GM12878 (cell line): ENCODE measurements at regions not wholly inside any gene's neighbourhood (a gene's known extent, or its start where the extent isn't known, plus 50 kb on each side); places are given as distances from the start of the nearest gene placed in this dataset.

ENCODE experiments used
- ATAC-seq: fragments of 200-7000 bp; cut with Tn5 transposase; 3 replicates; pipeline ENCODE4 v1.9.1; 2020; ENCODE audit warnings: mild to moderate bottlenecking, moderate library complexity
- BruUV-seq: library from RNA; stranded (reverse); fragments of 400-500 nt; replicated peaks from 2 replicates; lab custom pipeline; 2021; lab: Mats Ljungman, UMichigan
- CTCF ChIA-PET: fragments of 300-600 bp; sonication (Branson Sonifier 250); formaldehyde crosslinking; extraction: SDS; loops from one replicate; lab custom pipeline; 2021; ENCODE audit warnings: inconsistent platforms; lab: Yijun Ruan, JAX
- POLR2A ChIA-PET: fragments of 350-600 bp; formaldehyde crosslinking; extraction: SDS; loops from one replicate; lab custom pipeline; 2021; ENCODE audit warnings: inconsistent platforms; lab: Charles Lee
- RAD21 ChIA-PET: fragments of 300-600 bp; sonication (Branson Sonifier 250); formaldehyde crosslinking; loops from one replicate; lab custom pipeline; 2023; ENCODE audit warnings: antibody characterized with exemption; ENCODE audit not compliant: unreplicated experiment; lab: Charles Lee
- SMC1A ChIA-PET: fragments of 300-600 bp; sonication (Branson Sonifier 250); formaldehyde crosslinking; loops from one replicate; lab custom pipeline; 2023; ENCODE audit not compliant: unreplicated experiment, uncharacterized antibody; lab: Charles Lee
- DNase-seq: peaks from one replicate; pipeline ENCODE4 v3.0.0-alpha.2; 2011; ENCODE audit warnings: low read depth, low spot score
- FAIRE-seq: peaks from 3 replicates; lab custom pipeline; 2011; peaks lifted over from hg19 to GRCh38; lab: Jason Lieb, UNC
- H2AFZ ChIP-seq: 2 replicates; pipeline ENCODE4 v1.6.0; 2011; ENCODE audit warnings: low read depth, low read length, control low read depth; ENCODE audit not compliant: control insufficient read depth
- H3K27ac ChIP-seq: 2 replicates; pipeline ENCODE4 v1.5.1; 2011; ENCODE audit warnings: control low read depth; ENCODE audit not compliant: control insufficient read depth, insufficient read depth
- H3K27me3 ChIP-seq, 2 experiments: replicated peaks in 1 of 2; 2 replicates each; pipeline versions ENCODE4 v1.6.0 to v1.6.1; 2011; ENCODE audit warnings: low read length in 1 of 2; ENCODE audit not compliant: control insufficient read depth in 2 of 2, insufficient read depth in 2 of 2
- H3K36me3 ChIP-seq, 2 experiments: 2 replicates each; pipeline ENCODE4 v1.5.1; 2011; ENCODE audit warnings: low read length in 1 of 2; ENCODE audit not compliant: control insufficient read depth in 2 of 2, insufficient read depth in 2 of 2
- H3K4me1 ChIP-seq: 2 replicates; pipeline ENCODE4 v1.6.1; 2011; ENCODE audit warnings: mild to moderate bottlenecking, low read length, moderate library complexity, mixed read lengths; ENCODE audit not compliant: control insufficient read depth, insufficient read depth
- H3K4me2 ChIP-seq: 2 replicates; pipeline ENCODE4 v1.6.0; 2011; ENCODE audit warnings: control low read depth; ENCODE audit not compliant: control insufficient read depth, insufficient read depth
- H3K4me3 ChIP-seq: fragments of 200-600 bp; sonication (generic); 2 replicates; pipeline ENCODE4 v1.5.1; 2016
- H3K79me2 ChIP-seq: 2 replicates; pipeline ENCODE4 v1.6.0; 2011; ENCODE audit warnings: low read length; ENCODE audit not compliant: control insufficient read depth, insufficient read depth
- H3K9ac ChIP-seq: 2 replicates; pipeline ENCODE4 v1.8.0; 2011; ENCODE audit warnings: low read length, control low read depth, mixed read lengths; ENCODE audit not compliant: control insufficient read depth, insufficient read depth
- H3K9me3 ChIP-seq: replicated peaks from 3 replicates; pipeline ENCODE4 v1.5.1; 2011; ENCODE audit warnings: mild to moderate bottlenecking, low read length; ENCODE audit not compliant: control insufficient read depth, insufficient read depth
- H4K20me1 ChIP-seq: 2 replicates; pipeline ENCODE4 v1.6.0; 2011; ENCODE audit not compliant: control insufficient read depth, insufficient read depth
- CBX5 ChIP-seq: sonication (generic); IDR thresholded peaks from 2 replicates; pipeline ENCODE4 v1.6.1; 2016; ENCODE audit warnings: low read depth, moderate library complexity, mild to moderate bottlenecking, inconsistent platforms
- HDGF ChIP-seq: fragments of 450-650 bp; IDR thresholded peaks from 2 replicates; pipeline ENCODE4 v1.6.1; 2016; ENCODE audit warnings: antibody characterized with exemption
- KLF5 ChIP-seq: fragments of 450-650 bp; IDR thresholded peaks from 2 replicates; pipeline ENCODE4 v1.6.1; 2014; ENCODE audit warnings: mild to moderate bottlenecking; ENCODE audit not compliant: partially characterized antibody
- NBN ChIP-seq: fragments of 450-650 bp; IDR thresholded peaks from 2 replicates; pipeline ENCODE4 v1.6.1; 2016
- NFYA ChIP-seq: IDR thresholded peaks from 2 replicates; pipeline ENCODE4 v1.6.1; 2011; ENCODE audit warnings: low read depth, mild to moderate bottlenecking, low read length, improper control_type of control experiment, borderline replicate concordance
- POLR2AphosphoS5 ChIP-seq: IDR thresholded peaks from 2 replicates; pipeline ENCODE4 v1.6.1; 2011; ENCODE audit warnings: mild to moderate bottlenecking, low read length, inconsistent platforms
- SIN3A ChIP-seq: IDR thresholded peaks from 2 replicates; pipeline ENCODE4 v1.6.1; 2012; ENCODE audit warnings: low read depth, low read length, improper control_type of control experiment
- SMARCA5 ChIP-seq: fragments of 450-650 bp; IDR thresholded peaks from 2 replicates; pipeline ENCODE4 v1.6.1; 2017; ENCODE audit warnings: mild to moderate bottlenecking
- SREBF2 ChIP-seq: IDR thresholded peaks from 2 replicates; pipeline ENCODE4 v1.6.1; 2012; ENCODE audit warnings: mild to moderate bottlenecking, low read length
- STAT1 ChIP-seq: fragments of 450-650 bp; conservative IDR thresholded peaks from 2 replicates; pipeline ENCODE4 v1.6.1; 2014; ENCODE audit warnings: antibody characterized with exemption, mild to moderate bottlenecking
- in situ Hi-C: fragments of 300-500 bp; cut with MboI; formaldehyde crosslinking; loops from 9 replicates; pipeline ENCODE4 v1.14.3; 2018; ENCODE audit warnings: mixed read lengths
- intact Hi-C: fragments of 100-400 bp; cut with micrococcal nuclease; formaldehyde crosslinking; loops from one replicate; pipeline ENCODE4 v1.14.2; 2022; ENCODE audit not compliant: unreplicated experiment
- TF ChIP-seq, protein P1 (sequence below): IDR thresholded peaks from 2 replicates; pipeline ENCODE4 v1.6.1; 2012; ENCODE audit warnings: mild to moderate bottlenecking, low read depth, low read length
- TF ChIP-seq, protein P2 (sequence below): fragments of 450-650 bp; conservative IDR thresholded peaks from 2 replicates; pipeline ENCODE4 v1.6.1; 2017; ENCODE audit warnings: mild to moderate bottlenecking, moderate library complexity
- TF ChIP-seq, protein P3 (sequence below): IDR thresholded peaks from 2 replicates; pipeline ENCODE4 v1.6.1; 2011; ENCODE audit warnings: mild to moderate bottlenecking, low read depth, low read length, moderate library complexity; ENCODE audit not compliant: insufficient replicate concordance

DNA sequence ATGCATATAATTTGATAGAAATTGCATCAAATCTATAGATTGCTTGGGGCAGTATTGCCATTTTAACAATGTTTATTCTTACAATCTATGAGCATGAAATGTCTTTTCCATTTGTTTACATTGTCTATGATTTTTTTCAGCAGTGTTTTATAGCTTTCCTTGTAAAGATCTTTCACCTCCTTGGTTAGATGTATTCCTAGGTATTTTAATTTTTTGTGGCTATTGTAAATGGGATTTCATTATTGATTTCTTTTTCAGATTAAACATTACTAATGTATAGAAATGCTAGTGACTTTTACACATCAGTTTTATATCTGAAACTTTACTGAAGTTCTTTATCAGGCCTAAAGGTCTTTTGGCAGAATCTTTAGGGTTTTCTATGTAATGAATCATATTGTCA is 237.6 kb upstream of the STAC start:
- POLR2A ChIA-PET, result no interaction called here
- FAIRE-seq, result no peak
- CTCF ChIA-PET, result no interaction called here
- no peak overlapping the region for H3K4me3 ChIP-seq
- TF ChIP-seq SREBF2, result no peak
- TF ChIP-seq NFYA, result no peak
- TF ChIP-seq, protein P1, sequence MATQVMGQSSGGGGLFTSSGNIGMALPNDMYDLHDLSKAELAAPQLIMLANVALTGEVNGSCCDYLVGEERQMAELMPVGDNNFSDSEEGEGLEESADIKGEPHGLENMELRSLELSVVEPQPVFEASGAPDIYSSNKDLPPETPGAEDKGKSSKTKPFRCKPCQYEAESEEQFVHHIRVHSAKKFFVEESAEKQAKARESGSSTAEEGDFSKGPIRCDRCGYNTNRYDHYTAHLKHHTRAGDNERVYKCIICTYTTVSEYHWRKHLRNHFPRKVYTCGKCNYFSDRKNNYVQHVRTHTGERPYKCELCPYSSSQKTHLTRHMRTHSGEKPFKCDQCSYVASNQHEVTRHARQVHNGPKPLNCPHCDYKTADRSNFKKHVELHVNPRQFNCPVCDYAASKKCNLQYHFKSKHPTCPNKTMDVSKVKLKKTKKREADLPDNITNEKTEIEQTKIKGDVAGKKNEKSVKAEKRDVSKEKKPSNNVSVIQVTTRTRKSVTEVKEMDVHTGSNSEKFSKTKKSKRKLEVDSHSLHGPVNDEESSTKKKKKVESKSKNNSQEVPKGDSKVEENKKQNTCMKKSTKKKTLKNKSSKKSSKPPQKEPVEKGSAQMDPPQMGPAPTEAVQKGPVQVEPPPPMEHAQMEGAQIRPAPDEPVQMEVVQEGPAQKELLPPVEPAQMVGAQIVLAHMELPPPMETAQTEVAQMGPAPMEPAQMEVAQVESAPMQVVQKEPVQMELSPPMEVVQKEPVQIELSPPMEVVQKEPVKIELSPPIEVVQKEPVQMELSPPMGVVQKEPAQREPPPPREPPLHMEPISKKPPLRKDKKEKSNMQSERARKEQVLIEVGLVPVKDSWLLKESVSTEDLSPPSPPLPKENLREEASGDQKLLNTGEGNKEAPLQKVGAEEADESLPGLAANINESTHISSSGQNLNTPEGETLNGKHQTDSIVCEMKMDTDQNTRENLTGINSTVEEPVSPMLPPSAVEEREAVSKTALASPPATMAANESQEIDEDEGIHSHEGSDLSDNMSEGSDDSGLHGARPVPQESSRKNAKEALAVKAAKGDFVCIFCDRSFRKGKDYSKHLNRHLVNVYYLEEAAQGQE, result no peak
- TF ChIP-seq, protein P2, sequence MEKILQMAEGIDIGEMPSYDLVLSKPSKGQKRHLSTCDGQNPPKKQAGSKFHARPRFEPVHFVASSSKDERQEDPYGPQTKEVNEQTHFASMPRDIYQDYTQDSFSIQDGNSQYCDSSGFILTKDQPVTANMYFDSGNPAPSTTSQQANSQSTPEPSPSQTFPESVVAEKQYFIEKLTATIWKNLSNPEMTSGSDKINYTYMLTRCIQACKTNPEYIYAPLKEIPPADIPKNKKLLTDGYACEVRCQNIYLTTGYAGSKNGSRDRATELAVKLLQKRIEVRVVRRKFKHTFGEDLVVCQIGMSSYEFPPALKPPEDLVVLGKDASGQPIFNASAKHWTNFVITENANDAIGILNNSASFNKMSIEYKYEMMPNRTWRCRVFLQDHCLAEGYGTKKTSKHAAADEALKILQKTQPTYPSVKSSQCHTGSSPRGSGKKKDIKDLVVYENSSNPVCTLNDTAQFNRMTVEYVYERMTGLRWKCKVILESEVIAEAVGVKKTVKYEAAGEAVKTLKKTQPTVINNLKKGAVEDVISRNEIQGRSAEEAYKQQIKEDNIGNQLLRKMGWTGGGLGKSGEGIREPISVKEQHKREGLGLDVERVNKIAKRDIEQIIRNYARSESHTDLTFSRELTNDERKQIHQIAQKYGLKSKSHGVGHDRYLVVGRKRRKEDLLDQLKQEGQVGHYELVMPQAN, result no peak
- TF ChIP-seq SMARCA5, result no peak
- no peak for TF ChIP-seq SIN3A
- TF ChIP-seq NBN, result no peak
- TF ChIP-seq CBX5, result no peak
- TF ChIP-seq STAT1, result no peak
- TF ChIP-seq, protein P3, sequence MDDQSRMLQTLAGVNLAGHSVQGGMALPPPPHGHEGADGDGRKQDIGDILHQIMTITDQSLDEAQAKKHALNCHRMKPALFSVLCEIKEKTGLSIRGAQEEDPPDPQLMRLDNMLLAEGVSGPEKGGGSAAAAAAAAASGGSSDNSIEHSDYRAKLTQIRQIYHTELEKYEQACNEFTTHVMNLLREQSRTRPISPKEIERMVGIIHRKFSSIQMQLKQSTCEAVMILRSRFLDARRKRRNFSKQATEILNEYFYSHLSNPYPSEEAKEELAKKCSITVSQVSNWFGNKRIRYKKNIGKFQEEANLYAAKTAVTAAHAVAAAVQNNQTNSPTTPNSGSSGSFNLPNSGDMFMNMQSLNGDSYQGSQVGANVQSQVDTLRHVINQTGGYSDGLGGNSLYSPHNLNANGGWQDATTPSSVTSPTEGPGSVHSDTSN, result no peak
- TF ChIP-seq KLF5, result no peak
- no peak for TF ChIP-seq POLR2AphosphoS5
- no peak for TF ChIP-seq HDGF
- no peaks in the 10 kb centered on the region for H3K79me2 ChIP-seq
- RAD21 ChIA-PET, result no interaction called here
- SMC1A ChIA-PET, result no interaction called here
- in situ Hi-C loops (no loop called here), intact Hi-C loops (no loop called here)
- no peak overlapping the region for H3K27ac ChIP-seq
- no peaks in the 10 kb centered on the region for H3K36me3 ChIP-seq
- no peak overlapping the region for H3K4me2 ChIP-seq
- H3K9me3 ChIP-seq, result no peaks in the 10 kb centered on the region
- DNase-seq, result no peak
- ATAC-seq, result no peak
- no peaks in the 10 kb centered on the region for H3K27me3 ChIP-seq
- H3K9ac ChIP-seq, result no peak overlapping the region
- H4K20me1 ChIP-seq, result no peaks in the 10 kb centered on the region
- H2AFZ ChIP-seq, result no peak overlapping the region
- H3K4me1 ChIP-seq, result no peaks in the 10 kb centered on the region
- BruUV-seq, result no TSS peak
